ENCODE measurements at regions not wholly inside any gene's neighbourhood (a gene's known extent, or its start where the extent isn't known, plus 50 kb on each side); places are given as distances from the start of the nearest gene placed in this dataset.

GRCh38 chr6:47103931-47104330, 61.8 kb upstream of the ADGRF1 start:
- H3K9me3 ChIP-seq (ENCODE audit: low read depth), result no peaks in the 10 kb centered on the region
- no peak for TF ChIP-seq CTCF (IDR thresholded peaks at IDR 0.05; ENCODE audit: low read depth, low read length)
- no peaks in the 10 kb centered on the region for H3K36me3 ChIP-seq
- no peak overlapping the region for H3K27ac ChIP-seq
- no peak overlapping the region for H3K4me3 ChIP-seq
- DNase-seq (ENCODE audit: low read depth in 1 of 2, low spot score in 1 of 2), result peak in 1 of 2 donors; percentile 55
- H3K4me1 ChIP-seq (ENCODE audit: low read depth), result no peaks in the 10 kb centered on the region
- no peaks in the 10 kb centered on the region for H3K27me3 ChIP-seq

- no peak overlapping the region for H3K4me3 ChIP-seq
- H3K27me3 ChIP-seq, result no peaks in the 10 kb centered on the region
Observed at GRCh38 chr6:47102331-47102730, 60.2 kb upstream of the ADGRF1 start.

GRCh38 chr6:47098570-47098993, 56.5 kb upstream of the ADGRF1 start:
- no peak overlapping the region for H3K4me3 ChIP-seq

More at GRCh38 chr6:47102331-47102730, 60.2 kb upstream of the ADGRF1 start:
- no peak for DNase-seq (ENCODE audit: low read depth in 1 of 2, low spot score in 1 of 2)
- Histone ChIP-seq H3K9me3 (ENCODE audit: low read depth) (no peaks in the 10 kb centered on the region), H3K36me3 (no peaks in the 10 kb centered on the region), H3K27ac (no peak overlapping the region), H3K4me1 (ENCODE audit: low read depth) (no peaks in the 10 kb centered on the region)
- no peak for TF ChIP-seq CTCF (IDR thresholded peaks at IDR 0.05; ENCODE audit: low read depth, low read length)

DNA sequence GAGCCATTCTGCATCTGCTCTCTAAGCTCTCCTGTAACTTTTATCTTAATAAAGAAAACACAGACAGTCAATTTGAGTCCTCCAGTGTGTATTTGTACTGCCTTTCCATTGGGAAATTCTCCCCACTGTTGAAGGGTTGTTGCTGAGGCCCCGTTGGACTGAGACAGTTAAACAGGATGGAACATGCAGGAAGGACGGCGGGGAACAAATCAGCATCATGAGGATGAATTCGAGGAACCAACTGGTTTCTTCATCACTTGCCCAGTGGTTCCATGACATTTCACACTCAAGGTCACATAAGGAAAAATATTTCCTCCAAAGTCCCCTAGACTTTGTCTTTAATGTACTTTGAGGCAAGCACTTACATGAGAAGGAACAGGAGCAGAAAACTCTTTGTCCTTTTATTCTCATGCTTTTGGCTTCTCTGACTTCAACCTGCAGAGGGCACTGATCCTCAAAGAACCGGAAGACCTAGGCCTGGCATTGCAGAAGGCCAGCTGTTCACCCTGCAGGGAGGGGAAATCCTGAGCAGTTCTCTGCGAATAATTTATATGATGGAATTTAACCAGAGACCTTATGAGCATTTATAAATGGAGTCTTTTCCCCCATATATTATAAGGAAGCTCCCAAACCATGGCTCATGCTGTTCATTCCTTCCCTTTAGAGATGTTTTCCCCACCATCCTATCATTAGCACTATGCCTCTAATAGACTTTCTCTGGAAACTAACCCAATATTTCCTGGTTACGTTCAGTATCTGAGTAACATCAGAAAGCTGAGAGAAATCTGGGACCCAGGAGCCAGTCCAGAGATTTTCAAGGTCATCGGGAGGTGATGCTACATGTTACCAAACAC, 55.2 kb upstream of the ADGRF1 start:
- H3K9me3 ChIP-seq (ENCODE audit: low read depth), result no peaks in the 10 kb centered on the region
- DNase-seq (ENCODE audit: low read depth in 1 of 2, low spot score in 1 of 2), result peak; percentile 80 to 91
- H3K4me3 ChIP-seq, result no peak overlapping the region
- no peaks in the 10 kb centered on the region for H3K36me3 ChIP-seq
- no peak overlapping the region for H3K27ac ChIP-seq
- TF ChIP-seq CTCF (IDR thresholded peaks at IDR 0.05; ENCODE audit: low read depth, low read length), result peak; percentile 81
- no peaks in the 10 kb centered on the region for H3K4me1 ChIP-seq (ENCODE audit: low read depth)
- no peaks in the 10 kb centered on the region for H3K27me3 ChIP-seq

More at GRCh38 chr6:47098570-47098993, 56.5 kb upstream of the ADGRF1 start:
- Histone ChIP-seq H3K4me1 (ENCODE audit: low read depth) (no peaks in the 10 kb centered on the region), H3K9me3 (ENCODE audit: low read depth) (no peaks in the 10 kb centered on the region), H3K27me3 (no peaks in the 10 kb centered on the region), H3K36me3 (no peaks in the 10 kb centered on the region), H3K27ac (no peak overlapping the region)
- peak in 1 of 2 donors; percentile 96 for DNase-seq (ENCODE audit: low read depth in 1 of 2, low spot score in 1 of 2)
- no peak for TF ChIP-seq CTCF (IDR thresholded peaks at IDR 0.05; ENCODE audit: low read depth, low read length)

GRCh38 chr6:47096211-47096895, 54.2 kb upstream of the ADGRF1 start:
- no peak overlapping the region for H3K27ac ChIP-seq
- no peaks in the 10 kb centered on the region for H3K4me1 ChIP-seq (ENCODE audit: low read depth)
- no peak for DNase-seq (ENCODE audit: low read depth in 1 of 2, low spot score in 1 of 2)

More at GRCh38 chr6:47096211-47096895, 54.2 kb upstream of the ADGRF1 start:
- TF ChIP-seq CTCF (IDR thresholded peaks at IDR 0.05; ENCODE audit: low read depth, low read length), result no peak
- Histone ChIP-seq H3K27me3 (no peaks in the 10 kb centered on the region), H3K36me3 (no peaks in the 10 kb centered on the region), H3K4me3 (no peak overlapping the region), H3K9me3 (ENCODE audit: low read depth) (no peaks in the 10 kb centered on the region)

All from cardiac muscle cell (in vitro differentiated cells and primary cell).